HL-60 (cell line): ENCODE measurements at regions not wholly inside any gene's neighbourhood (a gene's known extent, or its start where the extent isn't known, plus 50 kb on each side); places are given as distances from the start of the nearest gene placed in this dataset.

Experiments
- CTCF ChIP-seq: IDR thresholded peaks from one replicate; pipeline ENCODE4 v1.5.1; 2011; ENCODE audit warnings: low read length, control low read depth, inconsistent platforms; ENCODE audit not compliant: insufficient read depth
- GABPA ChIP-seq: IDR thresholded peaks from 2 replicates; pipeline ENCODE4 v1.6.1; 2012; ENCODE audit warnings: low read depth
- POLR2AphosphoS5 ChIP-seq: IDR thresholded peaks from 2 replicates; pipeline ENCODE4 v1.6.1; 2012; ENCODE audit warnings: low read depth
- REST ChIP-seq: IDR thresholded peaks from 2 replicates; pipeline ENCODE4 v1.6.1; 2012; ENCODE audit warnings: low read depth; ENCODE audit not compliant: insufficient replicate concordance
- SPI1 ChIP-seq: IDR thresholded peaks from 2 replicates; pipeline ENCODE4 v1.6.1; 2012; ENCODE audit warnings: low read depth, mild to moderate bottlenecking, borderline replicate concordance

GRCh38 chrX:95974096-95974470 is 710.6 kb upstream of the DIAPH2 start:
- no peak for TF ChIP-seq CTCF
- TF ChIP-seq REST = no peak
- no peak for TF ChIP-seq POLR2AphosphoS5
- no peak for TF ChIP-seq GABPA
- TF ChIP-seq SPI1 = no peak
